T-helper 1 cell treated with Interleukin-12 subunit alpha and Interleukin-12 subunit beta and Interleukin-4 antibody, amounts not matched to agents 30 μg/mL and 1 μg/mL, for 36 hours (primary cell): ENCODE measurements at regions not wholly inside any gene's neighbourhood (a gene's known extent, or its start where the extent isn't known, plus 50 kb on each side); places are given as distances from the start of the nearest gene placed in this dataset.

Source experiments
- H3K27ac Mint-ChIP-seq: one replicate; pipeline ENCODE4 v1.8.0; 2021; ENCODE audit warnings: mild to moderate bottlenecking, mixed read lengths
- H3K27me3 Mint-ChIP-seq: one replicate; pipeline ENCODE4 v1.8.0; 2021; ENCODE audit warnings: low read depth, mixed read lengths
- H3K36me3 Mint-ChIP-seq: one replicate; pipeline ENCODE4 v1.8.0; 2021; ENCODE audit warnings: low read depth, mixed read lengths
- H3K4me1 Mint-ChIP-seq: one replicate; pipeline ENCODE4 v1.8.0; 2021; ENCODE audit warnings: low read depth, mixed read lengths
- H3K4me3 Mint-ChIP-seq: one replicate; pipeline ENCODE4 v1.8.0; 2021; ENCODE audit warnings: mild to moderate bottlenecking, moderate library complexity, mixed read lengths
- H3K9me3 Mint-ChIP-seq: one replicate; pipeline ENCODE4 v1.8.0; 2021; ENCODE audit warnings: mixed read lengths

DNA sequence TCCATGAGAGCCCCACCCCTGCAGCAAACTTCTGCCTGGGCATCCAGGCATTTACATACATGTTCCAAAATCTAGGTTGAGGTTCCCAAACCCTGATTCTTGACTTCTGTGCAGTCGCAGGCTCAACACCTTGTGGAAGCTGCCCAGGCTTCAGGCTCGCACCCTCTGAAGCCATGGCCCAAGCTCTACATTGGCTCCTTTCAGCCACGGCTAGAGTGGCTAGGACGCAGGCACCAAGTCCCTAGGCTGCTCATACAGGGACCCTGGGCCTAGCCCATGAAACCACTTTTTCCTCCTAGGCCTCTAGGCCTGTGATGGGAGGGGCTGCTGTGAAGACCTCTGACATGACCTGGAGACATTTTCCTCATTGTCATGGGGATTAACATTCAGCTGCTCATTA lies 172.8 kb upstream of the SATB1 start:
- no peak overlapping the region for H3K27ac Mint-ChIP-seq
- no peaks in the 10 kb centered on the region for H3K4me1 Mint-ChIP-seq
- peaks cover 45% of the 10 kb centered on the region for H3K9me3 Mint-ChIP-seq
- peaks cover 32% of the 10 kb centered on the region for H3K36me3 Mint-ChIP-seq
- H3K4me3 Mint-ChIP-seq, result no peak overlapping the region
- no peaks in the 10 kb centered on the region for H3K27me3 Mint-ChIP-seq

GRCh38 chr3:18593231-18593630 lies 168.1 kb upstream of the SATB1 start:
- no peak overlapping the region for H3K4me3 Mint-ChIP-seq
- no peak overlapping the region for H3K27ac Mint-ChIP-seq
- H3K36me3 Mint-ChIP-seq, result peaks cover 11% of the 10 kb centered on the region
- peaks cover 15% of the 10 kb centered on the region for H3K9me3 Mint-ChIP-seq
- no peaks in the 10 kb centered on the region for H3K27me3 Mint-ChIP-seq
- H3K4me1 Mint-ChIP-seq, result peaks cover 4% of the 10 kb centered on the region

DNA sequence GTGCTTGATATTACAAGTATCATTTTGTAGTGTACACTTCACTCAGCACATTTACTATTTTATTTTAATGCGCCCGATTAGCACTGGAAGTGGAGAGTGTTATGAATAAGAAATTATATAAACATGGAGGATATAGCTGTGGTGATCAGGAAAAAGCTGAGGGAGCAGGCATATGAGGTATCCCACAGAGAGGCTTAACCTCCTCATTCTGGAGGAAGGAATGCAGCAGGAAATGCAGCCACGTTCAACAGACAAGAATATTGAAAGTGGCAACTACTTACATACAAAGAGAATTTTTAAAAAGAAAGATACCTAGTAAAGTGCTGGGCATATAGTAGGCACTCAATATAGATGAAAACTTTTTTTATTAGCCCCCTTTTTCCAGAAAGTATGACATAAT lies 166.0 kb upstream of the SATB1 start:
- Mint-ChIP-seq H3K27ac (no peak overlapping the region), H3K4me3 (no peak overlapping the region), H3K36me3 (peaks cover 9% of the 10 kb centered on the region), H3K9me3 (peaks cover 5% of the 10 kb centered on the region), H3K27me3 (no peaks in the 10 kb centered on the region), H3K4me1 (peaks cover 4% of the 10 kb centered on the region)

GRCh38 chr3:18586076-18586475 lies 160.9 kb upstream of the SATB1 start:
- Mint-ChIP-seq H3K4me3 (no peak overlapping the region), H3K4me1 (peaks cover 7% of the 10 kb centered on the region), H3K27ac (no peak overlapping the region), H3K36me3 (peaks cover 16% of the 10 kb centered on the region), H3K9me3 (peaks cover 18% of the 10 kb centered on the region), H3K27me3 (no peaks in the 10 kb centered on the region)

GRCh38 chr3:18585004-18585968 lies 160.1 kb upstream of the SATB1 start:
- Mint-ChIP-seq H3K4me3 (no peak overlapping the region), H3K27me3 (no peaks in the 10 kb centered on the region), H3K36me3 (peaks cover 20% of the 10 kb centered on the region), H3K9me3 (peaks cover 18% of the 10 kb centered on the region), H3K4me1 (peaks cover 4% of the 10 kb centered on the region), H3K27ac (no peak overlapping the region)

DNA sequence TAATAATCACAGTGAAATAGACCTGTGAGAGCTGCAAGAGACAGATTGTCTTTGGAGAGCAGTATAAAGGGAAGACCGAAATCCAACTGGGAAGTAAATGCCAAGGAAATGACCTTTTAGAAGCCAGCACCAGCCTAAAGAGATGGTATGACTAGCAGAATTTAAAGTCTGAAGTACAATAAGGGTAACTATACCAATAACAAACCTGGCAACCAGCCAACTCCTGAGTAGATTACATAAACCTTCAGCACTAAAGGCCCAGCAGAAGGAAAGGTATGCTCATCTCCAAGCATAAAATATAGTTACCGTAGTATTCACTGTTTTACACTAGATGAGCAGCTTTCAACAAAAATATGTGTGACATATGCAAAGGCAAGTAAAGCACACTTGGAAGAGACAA lies 155.1 kb upstream of the SATB1 start:
- peaks cover 19% of the 10 kb centered on the region for H3K9me3 Mint-ChIP-seq
- H3K27me3 Mint-ChIP-seq, result no peaks in the 10 kb centered on the region
- H3K4me3 Mint-ChIP-seq, result no peak overlapping the region
- H3K27ac Mint-ChIP-seq, result no peak overlapping the region
- peaks cover 1% of the 10 kb centered on the region for H3K4me1 Mint-ChIP-seq
- peaks cover 23% of the 10 kb centered on the region for H3K36me3 Mint-ChIP-seq

DNA sequence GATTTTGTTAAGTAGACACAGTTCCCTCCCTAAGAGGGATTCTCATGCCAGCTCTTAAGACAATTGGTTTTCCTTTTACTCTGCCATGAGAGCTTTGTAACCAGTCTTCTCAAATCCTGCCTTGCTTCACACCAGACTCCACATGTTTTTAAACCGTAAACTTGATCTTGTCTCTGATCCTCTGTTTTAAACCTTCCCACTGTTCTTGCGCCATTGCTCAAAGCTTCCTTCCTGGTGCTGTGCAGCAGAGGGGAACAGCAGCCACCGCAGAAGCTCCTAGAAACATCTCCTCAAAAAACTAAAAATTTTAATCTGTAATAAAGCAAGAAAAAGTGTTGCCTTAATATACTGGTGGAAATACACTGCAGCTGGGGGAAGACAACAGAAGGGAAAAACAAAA lies 154.5 kb upstream of the SATB1 start:
- Mint-ChIP-seq H3K4me3 (no peak overlapping the region), H3K4me1 (no peaks in the 10 kb centered on the region), H3K36me3 (peaks cover 22% of the 10 kb centered on the region), H3K9me3 (peaks cover 17% of the 10 kb centered on the region), H3K27me3 (no peaks in the 10 kb centered on the region), H3K27ac (no peak overlapping the region)

- Mint-ChIP-seq H3K27ac (no peak overlapping the region), H3K4me1 (peaks cover 9% of the 10 kb centered on the region), H3K36me3 (peaks cover 18% of the 10 kb centered on the region), H3K9me3 (peaks cover 6% of the 10 kb centered on the region), H3K27me3 (no peaks in the 10 kb centered on the region), H3K4me3 (no peak overlapping the region)
Measured at GRCh38 chr3:18575573-18575972, 150.4 kb upstream of the SATB1 start.

- peaks cover 14% of the 10 kb centered on the region for H3K9me3 Mint-ChIP-seq
- H3K4me3 Mint-ChIP-seq, result no peak overlapping the region
- peaks cover 9% of the 10 kb centered on the region for H3K4me1 Mint-ChIP-seq
- H3K27ac Mint-ChIP-seq, result no peak overlapping the region
- peaks cover 16% of the 10 kb centered on the region for H3K36me3 Mint-ChIP-seq
- H3K27me3 Mint-ChIP-seq, result no peaks in the 10 kb centered on the region
Measured at GRCh38 chr3:18572809-18573208, 147.7 kb upstream of the SATB1 start.

GRCh38 chr3:18567293-18567692 lies 142.2 kb upstream of the SATB1 start:
- Mint-ChIP-seq H3K36me3 (peaks cover 12% of the 10 kb centered on the region), H3K27me3 (no peaks in the 10 kb centered on the region), H3K4me1 (peaks cover 20% of the 10 kb centered on the region), H3K9me3 (peaks cover 13% of the 10 kb centered on the region), H3K27ac (no peak overlapping the region), H3K4me3 (no peak overlapping the region)

- no peak overlapping the region for H3K4me3 Mint-ChIP-seq
- H3K4me1 Mint-ChIP-seq, result peaks cover 56% of the 10 kb centered on the region
- no peaks in the 10 kb centered on the region for H3K27me3 Mint-ChIP-seq
- H3K36me3 Mint-ChIP-seq, result peaks cover 32% of the 10 kb centered on the region
- H3K9me3 Mint-ChIP-seq, result peaks cover 14% of the 10 kb centered on the region
- no peak overlapping the region for H3K27ac Mint-ChIP-seq
Measured at GRCh38 chr3:18562364-18563154, 137.4 kb upstream of the SATB1 start.

DNA sequence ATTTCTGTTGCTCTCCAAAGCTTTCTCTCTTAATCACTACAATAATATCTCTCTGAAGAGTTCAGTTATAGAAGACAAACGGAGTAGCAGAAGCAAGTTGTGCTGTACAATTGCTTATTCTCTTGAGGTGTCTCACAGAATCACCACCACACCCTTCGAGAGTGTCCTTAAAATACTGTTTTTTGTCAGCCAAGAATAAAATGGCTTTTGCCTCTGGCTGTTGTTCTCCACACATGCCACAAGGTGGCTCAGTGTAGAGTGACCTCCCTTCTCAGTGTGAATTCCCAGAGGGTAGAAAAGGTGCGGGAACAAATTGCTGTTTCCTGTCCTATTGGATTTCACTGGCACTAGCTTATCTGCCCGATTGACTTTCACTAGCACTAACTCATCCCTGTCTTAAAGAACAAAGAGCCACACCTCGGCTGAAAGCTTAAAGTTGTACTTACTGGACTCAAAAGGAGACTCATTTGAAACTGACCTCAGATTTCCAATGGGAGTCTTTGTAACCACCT lies 134.2 kb upstream of the SATB1 start:
- Mint-ChIP-seq H3K4me1 (peaks cover 60% of the 10 kb centered on the region), H3K4me3 (peak overlapping the region; percentile 60), H3K36me3 (peaks cover 37% of the 10 kb centered on the region), H3K27ac (peak overlapping the region; percentile 86), H3K9me3 (peaks cover 18% of the 10 kb centered on the region), H3K27me3 (no peaks in the 10 kb centered on the region)

GRCh38 chr3:18558507-18558906 lies 133.4 kb upstream of the SATB1 start:
- peaks cover 40% of the 10 kb centered on the region for H3K36me3 Mint-ChIP-seq
- H3K4me1 Mint-ChIP-seq, result peaks cover 60% of the 10 kb centered on the region
- H3K4me3 Mint-ChIP-seq, result no peak overlapping the region
- peak overlapping the region; percentile 86 for H3K27ac Mint-ChIP-seq
- no peaks in the 10 kb centered on the region for H3K27me3 Mint-ChIP-seq
- H3K9me3 Mint-ChIP-seq, result peaks cover 18% of the 10 kb centered on the region

DNA sequence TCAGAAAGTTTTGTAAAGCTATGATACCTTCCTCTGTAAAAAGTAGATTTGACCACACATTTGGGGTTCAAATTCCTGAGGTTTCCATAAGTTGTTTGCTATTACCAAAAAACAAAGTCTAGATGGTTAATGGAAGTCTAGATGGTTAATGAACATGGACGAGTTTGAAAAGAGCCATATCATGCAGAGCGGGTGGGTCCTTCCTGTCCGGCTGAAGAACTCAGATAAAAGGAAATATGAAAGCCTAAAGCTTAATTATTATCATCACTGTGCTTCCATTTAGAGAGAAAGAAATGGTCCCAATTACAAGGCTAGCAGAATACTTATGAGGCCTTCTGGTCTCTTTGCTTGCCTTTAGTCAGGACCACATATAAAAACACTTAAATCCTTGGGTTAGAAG lies 132.1 kb upstream of the SATB1 start:
- peaks cover 34% of the 10 kb centered on the region for H3K36me3 Mint-ChIP-seq

More for the DNA sequence above, 132.1 kb upstream of the SATB1 start:
- peaks cover 13% of the 10 kb centered on the region for H3K9me3 Mint-ChIP-seq
- H3K4me3 Mint-ChIP-seq, result no peak overlapping the region
- peak overlapping the region; percentile 77 for H3K27ac Mint-ChIP-seq
- peaks cover 53% of the 10 kb centered on the region for H3K4me1 Mint-ChIP-seq
- H3K27me3 Mint-ChIP-seq, result no peaks in the 10 kb centered on the region
